GM18505 (cell line): ENCODE measurements at regions not wholly inside any gene's neighbourhood (a gene's known extent, or its start where the extent isn't known, plus 50 kb on each side); places are given as distances from the start of the nearest gene placed in this dataset.
A peak's percentile ranks its signal among the peaks of the same experiment; 100 is the strongest.

Source experiments
- ATAC-seq: cut with Tn5 transposase; IDR thresholded peaks from one replicate; pipeline ENCODE4 v1.9.1; 2021; ENCODE audit not compliant: unreplicated experiment
- POLR2A ChIP-seq: IDR thresholded peaks from 4 replicates; pipeline ENCODE4 v1.6.1; 2011; ENCODE audit warnings: borderline replicate concordance; ENCODE audit not compliant: insufficient read depth, insufficient read length; ENCODE audit errors: extremely low read depth

- ATAC-seq = no peak
- TF ChIP-seq POLR2A = no peak
Observed at GRCh38 chr12:47326190-47326589, 246.4 kb upstream of the AMIGO2 start.

DNA sequence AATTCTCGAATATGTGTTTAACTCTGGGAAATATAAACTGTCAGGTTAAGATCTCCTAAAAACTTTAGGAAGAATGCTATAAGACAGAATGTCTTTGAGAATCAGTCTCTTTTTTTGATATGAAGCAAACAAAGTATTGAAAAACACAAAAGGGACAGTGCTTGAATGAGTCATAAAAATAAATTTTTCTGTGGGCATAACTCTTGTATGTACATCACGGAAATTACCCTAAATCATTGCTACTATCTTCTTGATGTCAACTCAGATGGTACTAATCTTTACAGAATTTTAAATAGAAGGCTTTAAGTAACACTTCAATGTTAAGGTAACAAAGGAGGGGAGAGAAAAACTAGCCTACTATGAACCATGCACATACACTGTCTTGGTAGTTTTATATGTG, 244.0 kb upstream of the AMIGO2 start:
- TF ChIP-seq POLR2A = no peak
- ATAC-seq = no peak

GRCh38 chr12:47321436-47321835, 241.7 kb upstream of the AMIGO2 start:
- TF ChIP-seq POLR2A = no peak
- no peak for ATAC-seq

- TF ChIP-seq POLR2A = no peak
- no peak for ATAC-seq
Observed at GRCh38 chr12:47319746-47320145, 240.0 kb upstream of the AMIGO2 start.

- no peak for ATAC-seq
- TF ChIP-seq POLR2A = no peak
Observed at GRCh38 chr12:47318963-47319362, 239.2 kb upstream of the AMIGO2 start.

GRCh38 chr12:47317175-47317915, 237.6 kb upstream of the AMIGO2 start:
- no peak for TF ChIP-seq POLR2A
- no peak for ATAC-seq

DNA sequence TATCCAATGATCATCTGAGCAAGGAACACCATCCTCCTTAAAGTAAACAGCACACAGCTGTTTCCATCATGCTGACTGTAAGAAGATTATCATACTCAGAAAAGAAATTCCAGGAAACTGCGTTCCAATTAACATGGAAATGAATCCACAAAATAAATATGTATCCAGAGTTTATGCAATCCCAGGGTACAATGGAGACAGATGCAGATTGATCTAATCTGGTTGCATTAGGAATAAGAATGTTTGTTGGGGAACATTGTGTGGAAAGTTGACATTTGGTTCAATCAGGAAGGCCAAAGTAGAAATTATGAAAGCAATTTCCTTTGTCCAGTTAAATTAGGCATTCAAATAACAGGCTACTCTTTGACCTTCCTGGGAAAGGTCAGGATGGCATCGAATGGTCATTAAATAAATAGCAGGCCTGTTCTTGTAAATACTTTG, 236.9 kb upstream of the AMIGO2 start:
- ATAC-seq = no peak

DNA sequence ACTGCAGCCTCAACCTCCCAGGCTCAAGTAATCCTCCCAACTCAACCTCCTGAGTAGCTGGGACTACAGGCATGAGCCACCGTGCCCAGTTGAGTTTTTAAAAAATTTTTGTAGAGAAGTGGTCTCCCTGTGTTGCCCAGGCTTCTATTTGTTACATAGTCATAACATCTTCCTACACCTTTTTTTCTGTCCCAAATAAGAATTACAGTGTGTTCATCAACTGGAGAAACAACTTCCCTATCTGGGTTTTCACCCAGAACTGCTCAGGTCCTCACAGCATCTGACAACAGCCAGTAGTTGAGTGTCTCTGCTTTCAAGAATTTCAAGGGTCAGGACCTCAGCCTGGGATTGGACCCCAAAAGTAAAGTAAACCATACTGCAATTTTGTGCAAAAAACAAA, 235.2 kb upstream of the AMIGO2 start:
- TF ChIP-seq POLR2A = no peak
- no peak for ATAC-seq

More for the DNA sequence above, 236.9 kb upstream of the AMIGO2 start:
- TF ChIP-seq POLR2A = no peak

- TF ChIP-seq POLR2A = no peak
- peak; percentile 89 for ATAC-seq
Observed at GRCh38 chr12:47312808-47313426, 233.2 kb upstream of the AMIGO2 start.

- no peak for ATAC-seq
Observed at GRCh38 chr12:47312147-47312546, 232.4 kb upstream of the AMIGO2 start.

DNA sequence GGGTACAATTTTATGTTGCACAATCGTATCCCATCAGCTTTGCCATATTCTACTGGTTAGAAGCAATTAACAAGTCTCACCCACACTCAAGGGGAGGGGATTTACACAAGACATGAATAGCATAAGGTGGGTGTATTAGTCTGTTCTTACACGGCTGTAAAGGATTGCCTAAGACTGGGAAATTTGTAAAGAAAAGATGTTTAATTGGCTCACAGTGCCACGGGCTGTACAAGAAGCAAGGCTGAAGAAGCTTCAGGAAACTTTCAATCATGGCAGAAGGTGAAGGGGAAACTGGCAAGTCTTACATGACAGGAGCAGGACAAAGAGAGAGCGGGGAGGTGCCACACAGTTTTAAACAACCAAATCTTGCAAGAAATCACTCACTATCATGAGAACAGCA, 231.8 kb upstream of the AMIGO2 start:
- TF ChIP-seq POLR2A = no peak
- no peak for ATAC-seq

More at GRCh38 chr12:47312147-47312546, 232.4 kb upstream of the AMIGO2 start:
- TF ChIP-seq POLR2A = no peak

DNA sequence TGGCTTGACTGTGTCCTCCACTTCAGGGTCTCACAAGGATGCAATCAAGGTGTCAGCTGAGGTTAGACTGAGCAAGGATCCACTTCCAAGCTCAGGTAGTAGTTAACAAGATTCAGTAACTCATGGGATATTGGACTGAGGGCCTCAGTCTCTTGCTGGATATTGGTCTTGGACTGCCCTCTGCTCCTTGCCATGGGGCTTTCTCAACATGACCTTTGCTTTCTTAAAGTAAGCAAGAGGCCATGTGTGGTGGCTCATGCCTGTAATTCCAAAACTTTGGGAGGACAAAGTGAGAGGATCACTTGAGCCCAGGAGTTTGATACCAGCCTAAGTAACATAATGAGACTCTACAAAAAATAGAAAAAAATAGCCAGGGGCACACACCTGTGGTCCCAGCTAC, 231.3 kb upstream of the AMIGO2 start:
- TF ChIP-seq POLR2A = no peak
- no peak for ATAC-seq

- no peak for TF ChIP-seq POLR2A
Observed at GRCh38 chr12:47308672-47309071, 228.9 kb upstream of the AMIGO2 start.

More at GRCh38 chr12:47308672-47309071, 228.9 kb upstream of the AMIGO2 start:
- no peak for ATAC-seq
